ENCODE measurements at regions not wholly inside any gene's neighbourhood (a gene's known extent, or its start where the extent isn't known, plus 50 kb on each side); places are given as distances from the start of the nearest gene placed in this dataset.

DNA sequence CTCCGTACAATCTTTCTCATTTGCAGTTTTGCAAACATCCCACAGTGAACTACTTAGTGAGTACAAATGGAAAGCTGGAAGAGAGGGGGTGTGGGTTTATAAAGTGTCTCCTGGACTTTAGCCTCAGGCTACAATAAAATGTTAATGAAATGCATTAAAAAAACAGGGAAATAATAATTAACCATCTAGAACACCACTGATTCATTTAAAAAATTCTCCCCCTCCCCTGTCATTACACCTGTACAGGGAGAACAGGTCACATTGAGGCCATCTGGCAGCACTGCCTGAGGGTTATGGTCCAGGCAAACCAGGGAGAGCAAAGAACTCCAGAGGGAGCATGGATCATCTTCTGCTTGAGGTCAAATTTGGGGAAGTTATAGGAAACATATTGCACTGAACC, 96.3 kb downstream of the TSPAN8 start:
- Mint-ChIP-seq H3K4me3 (no peak overlapping the region), H3K27ac (no peak overlapping the region), H3K9me3 (no peaks in the 10 kb centered on the region), H3K27me3 (ENCODE audit: low read depth) (no peaks in the 10 kb centered on the region), H3K36me3 (ENCODE audit: insufficient read depth in 1 of 3, low read depth in 3 of 3) (no peaks in the 10 kb centered on the region; a peak in 1 of 7 replicates), H3K4me1 (peaks cover 2% of the 10 kb centered on the region in 2 experiments; a peak in 3 of 4 replicates)
- no peaks in the 10 kb centered on the region for H3K79me1 ChIP-seq (ENCODE audit: insufficient read depth, low read depth, low read length, poor library complexity, severe bottlenecking)
- no peak overlapping the region for H2BK5ac ChIP-seq (ENCODE audit: insufficient read length, low read length)
- no peak overlapping the region for H2BK20ac ChIP-seq (ENCODE audit: low read depth, low read length, poor library complexity, severe bottlenecking)
- no peak overlapping the region for H3T11ph ChIP-seq (ENCODE audit: low read length)
- DNase-seq: no peak
- no peak overlapping the region for H2AK5ac ChIP-seq (ENCODE audit: insufficient read length, low read length)
- H4K20me1 ChIP-seq (ENCODE audit: control insufficient read depth, insufficient read depth, insufficient read length): no peaks in the 10 kb centered on the region
- TF ChIP-seq, protein P1, sequence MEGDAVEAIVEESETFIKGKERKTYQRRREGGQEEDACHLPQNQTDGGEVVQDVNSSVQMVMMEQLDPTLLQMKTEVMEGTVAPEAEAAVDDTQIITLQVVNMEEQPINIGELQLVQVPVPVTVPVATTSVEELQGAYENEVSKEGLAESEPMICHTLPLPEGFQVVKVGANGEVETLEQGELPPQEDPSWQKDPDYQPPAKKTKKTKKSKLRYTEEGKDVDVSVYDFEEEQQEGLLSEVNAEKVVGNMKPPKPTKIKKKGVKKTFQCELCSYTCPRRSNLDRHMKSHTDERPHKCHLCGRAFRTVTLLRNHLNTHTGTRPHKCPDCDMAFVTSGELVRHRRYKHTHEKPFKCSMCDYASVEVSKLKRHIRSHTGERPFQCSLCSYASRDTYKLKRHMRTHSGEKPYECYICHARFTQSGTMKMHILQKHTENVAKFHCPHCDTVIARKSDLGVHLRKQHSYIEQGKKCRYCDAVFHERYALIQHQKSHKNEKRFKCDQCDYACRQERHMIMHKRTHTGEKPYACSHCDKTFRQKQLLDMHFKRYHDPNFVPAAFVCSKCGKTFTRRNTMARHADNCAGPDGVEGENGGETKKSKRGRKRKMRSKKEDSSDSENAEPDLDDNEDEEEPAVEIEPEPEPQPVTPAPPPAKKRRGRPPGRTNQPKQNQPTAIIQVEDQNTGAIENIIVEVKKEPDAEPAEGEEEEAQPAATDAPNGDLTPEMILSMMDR (conservative IDR thresholded peaks at IDR 0.05): no peak
- H4K8ac ChIP-seq (replicated peaks; ENCODE audit: insufficient read length, low read depth, low read length): no peak overlapping the region
- no peak overlapping the region for H3K14ac ChIP-seq (ENCODE audit: insufficient read depth, low read length)
- no peak overlapping the region for H4K91ac ChIP-seq (ENCODE audit: insufficient read length, low read depth, low read length)
- H3K9ac ChIP-seq (ENCODE audit: extremely low read depth, insufficient read length, low read length): no peak overlapping the region
- no peak overlapping the region for H3K4ac ChIP-seq (ENCODE audit: low read depth, low read length)
- H4K5ac ChIP-seq (ENCODE audit: insufficient read length, low read depth, low read length): no peak overlapping the region
- H3K23me2 ChIP-seq (ENCODE audit: insufficient read length, low read depth, low read length, poor library complexity, severe bottlenecking): no peaks in the 10 kb centered on the region
- no peaks in the 10 kb centered on the region for H3K9me3 ChIP-seq (ENCODE audit: control insufficient read depth, low read depth, low read length)
- no peaks in the 10 kb centered on the region for H3K4me1 ChIP-seq (ENCODE audit: insufficient read depth, low read length)
- no peak overlapping the region for H2BK15ac ChIP-seq (ENCODE audit: low read depth, low read length)
- no peak overlapping the region for H2AFZ ChIP-seq (ENCODE audit: low read length)
- H3K27ac ChIP-seq (ENCODE audit: insufficient read length, low read depth, low read length): no peak overlapping the region
- no peak overlapping the region for H2BK12ac ChIP-seq (ENCODE audit: insufficient read length, low read depth, low read length)
- no peak overlapping the region for H3K4me2 ChIP-seq (ENCODE audit: insufficient read depth, insufficient read length, low read length)
- H3K79me2 ChIP-seq (ENCODE audit: insufficient read depth, low read length): no peaks in the 10 kb centered on the region
- no peak overlapping the region for H2BK120ac ChIP-seq (ENCODE audit: low read depth, low read length, poor library complexity, severe bottlenecking)
- no peak overlapping the region for H3K23ac ChIP-seq (ENCODE audit: insufficient read length, low read depth, low read length)
- H3K56ac ChIP-seq (ENCODE audit: insufficient read length, low read depth, low read length): no peak overlapping the region
- no peak overlapping the region for H3K18ac ChIP-seq (ENCODE audit: insufficient read length, low read depth, low read length)
- no CpG with 5 or more reads among the region's 1 CpG for WGBS (ENCODE audit: extremely low coverage, insufficient read length, low lambda C conversion rate)
- H3K27me3 ChIP-seq (ENCODE audit: insufficient read depth, low read length): no peaks in the 10 kb centered on the region

All from H9 (cell line).